ENCODE measurements at regions not wholly inside any gene's neighbourhood (a gene's known extent, or its start where the extent isn't known, plus 50 kb on each side); places are given as distances from the start of the nearest gene placed in this dataset.
A peak's percentile ranks its signal among the peaks of the same experiment; 100 is the strongest.

- Histone ChIP-seq H2BK5ac (ENCODE audit: low read depth, low read length) (no peak overlapping the region), H3K23ac (ENCODE audit: insufficient read length) (no peak overlapping the region), H3K23me2 (ENCODE audit: low read depth, low read length) (no peaks in the 10 kb centered on the region), H2AK5ac (ENCODE audit: low read depth, low read length) (no peak overlapping the region), H2BK15ac (ENCODE audit: low read length) (no peak overlapping the region), H4K91ac (replicated peaks; ENCODE audit: insufficient read length, low read length) (no peak overlapping the region), H3K36me3 (ENCODE audit: control insufficient read depth in 2 of 4, insufficient read depth in 4 of 4, low read length in 3 of 4) (no peaks in the 10 kb centered on the region), H4K5ac (ENCODE audit: insufficient read length, low read depth, low read length) (no peak overlapping the region), H2BK120ac (replicated peaks; ENCODE audit: low read depth, low read length) (no peak overlapping the region), H2BK12ac (ENCODE audit: low read depth, low read length) (no peak overlapping the region), H3K4ac (replicated peaks; ENCODE audit: insufficient read length, low read depth, low read length) (no peak overlapping the region), H3K9me3 (ENCODE audit: insufficient read depth in 2 of 2, low read depth in 1 of 2, low read length in 1 of 2) (no peaks in the 10 kb centered on the region), H4K8ac (ENCODE audit: extremely low read depth, insufficient read depth, low read length) (no peak overlapping the region), H3K27me3 (replicated peaks in 1 of 4; ENCODE audit: control insufficient read depth in 3 of 4, extremely low read depth in 1 of 4, insufficient read depth in 3 of 4, low read length in 3 of 4) (peaks cover 0 to 2% (median 0%) of the 10 kb centered on the region in 4 experiments; a peak in 2 of 7 replicates), H3K56ac (replicated peaks; ENCODE audit: insufficient read length, low read depth, low read length) (no peak overlapping the region), H3K9ac (replicated peaks in 1 of 4; ENCODE audit: extremely low read depth in 1 of 4, low read depth in 3 of 4, low read length in 3 of 4) (no peak overlapping the region), H3K79me1 (ENCODE audit: low read depth, low read length) (no peaks in the 10 kb centered on the region), H3K4me1 (replicated peaks in 1 of 4; ENCODE audit: control insufficient read depth in 3 of 4, insufficient read depth in 4 of 4, low read length in 3 of 4) (peaks cover 0 to 3% (median 3%) of the 10 kb centered on the region in 4 experiments; a peak in 3 of 7 replicates), H3K4me2 (ENCODE audit: insufficient read depth in 1 of 2, low read depth in 2 of 2, low read length in 2 of 2) (no peak overlapping the region), H3K4me3 (ENCODE audit: extremely low read depth in 1 of 4, insufficient read depth in 2 of 4, low read depth in 3 of 4, low read length in 4 of 4) (no peak overlapping the region), H2BK20ac (ENCODE audit: low read length) (no peak overlapping the region), H2AFZ (ENCODE audit: low read length) (0 out of 2 replicates have a peak overlapping the region, but pooled peaks have one; percentile 49), H3K18ac (ENCODE audit: extremely low read depth, low read length) (no peak overlapping the region), H3K79me2 (ENCODE audit: control insufficient read depth in 1 of 2, insufficient read depth in 2 of 2, low read length in 2 of 2) (no peaks in the 10 kb centered on the region), H3K14ac (ENCODE audit: insufficient read length) (no peak overlapping the region), H3K27ac (ENCODE audit: low read depth, low read length) (no peak overlapping the region), H4K20me1 (replicated peaks in 1 of 2; ENCODE audit: control insufficient read depth in 1 of 2, insufficient read depth in 2 of 2, low read length in 2 of 2) (no peaks in the 10 kb centered on the region)
- FAIRE-seq (peak; percentile 85), DNase-seq (ENCODE audit: low read depth in 1 of 2, low spot score in 2 of 2) (peak; percentile 29 to 96)
- ChIA-PET CTCF (ENCODE audit: partially characterized antibody) (interaction anchor here (0.7 to 19.8 kb wide), 44 partner anchors 7 to 766 kb away, joined by 3 to 303 read pairs (median 4); no protein-coding TSS in a partner anchor), POLR2A (ENCODE audit: partially characterized antibody) (no interaction called here)
- 57% methylated on average over 14 of the region's 14 CpGs; no CpG with 5 or more reads in 1 of the 2 experiments for WGBS, 2 experiments (ENCODE audit: extremely low coverage in 1 of 2, insufficient coverage in 1 of 2, insufficient read length in 1 of 2, insufficient replicate concordance in 2 of 2, low coverage in 1 of 2, low lambda C conversion rate in 2 of 2, missing lambda C conversion rate in 1 of 2)
- no peak for TF ChIP-seq ASH2L (IDR thresholded peaks at IDR 0.05; ENCODE audit: low read length)
- peak; percentile 82 for TF ChIP-seq USF2 (IDR thresholded peaks at IDR 0.05; ENCODE audit: low read length)
- TF ChIP-seq, protein P1, sequence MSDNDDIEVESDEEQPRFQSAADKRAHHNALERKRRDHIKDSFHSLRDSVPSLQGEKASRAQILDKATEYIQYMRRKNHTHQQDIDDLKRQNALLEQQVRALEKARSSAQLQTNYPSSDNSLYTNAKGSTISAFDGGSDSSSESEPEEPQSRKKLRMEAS (IDR thresholded peaks at IDR 0.05), result peak; percentile 59
- TF ChIP-seq RAD21 (IDR thresholded peaks at IDR 0.05 in 1 of 2, conservative IDR thresholded peaks at IDR 0.05 in 1 of 2; ENCODE audit: low read depth in 2 of 2, low read length in 2 of 2), result peak; percentile 70 to 77
- peak; percentile 37; the same call in 1 of the 2 replicates for TF ChIP-seq E2F6 (IDR thresholded peaks at IDR 0.05)
- TF ChIP-seq, protein P2, sequence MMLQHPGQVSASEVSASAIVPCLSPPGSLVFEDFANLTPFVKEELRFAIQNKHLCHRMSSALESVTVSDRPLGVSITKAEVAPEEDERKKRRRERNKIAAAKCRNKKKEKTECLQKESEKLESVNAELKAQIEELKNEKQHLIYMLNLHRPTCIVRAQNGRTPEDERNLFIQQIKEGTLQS (IDR thresholded peaks at IDR 0.05; ENCODE audit: insufficient read depth, low read depth, low read length), result peak; percentile 69
- no peak for TF ChIP-seq GTF2F1 (IDR thresholded peaks at IDR 0.05; ENCODE audit: borderline replicate concordance, low read depth, low read length)
- TF ChIP-seq PHF8 (conservative IDR thresholded peaks at IDR 0.05; ENCODE audit: low read depth, low read length), result no peak
These were observed 167.7 kb upstream of the CSF3R start for GRCh38 chr1:36650200-36651065.

Measured in H1 (cell line).